ENCODE measurements at regions not wholly inside any gene's neighbourhood (a gene's known extent, or its start where the extent isn't known, plus 50 kb on each side); places are given as distances from the start of the nearest gene placed in this dataset.

GRCh38 chr3:5270666-5271371 is 83.3 kb downstream of the EDEM1 start:
- no peak for DNase-seq (ENCODE audit: low read depth)

- DNase-seq (ENCODE audit: low read depth): no peak
Observed at GRCh38 chr3:5271372-5271683, 83.8 kb downstream of the EDEM1 start.

- no peak for DNase-seq (ENCODE audit: low read depth)
Observed at GRCh38 chr3:5272387-5272786, 84.9 kb downstream of the EDEM1 start.

GRCh38 chr3:5274091-5274490 is 86.6 kb downstream of the EDEM1 start:
- DNase-seq (ENCODE audit: low read depth): peak; percentile 17

- no peak for DNase-seq (ENCODE audit: low read depth)
Observed at GRCh38 chr3:5275529-5275928, 88.0 kb downstream of the EDEM1 start.

DNA sequence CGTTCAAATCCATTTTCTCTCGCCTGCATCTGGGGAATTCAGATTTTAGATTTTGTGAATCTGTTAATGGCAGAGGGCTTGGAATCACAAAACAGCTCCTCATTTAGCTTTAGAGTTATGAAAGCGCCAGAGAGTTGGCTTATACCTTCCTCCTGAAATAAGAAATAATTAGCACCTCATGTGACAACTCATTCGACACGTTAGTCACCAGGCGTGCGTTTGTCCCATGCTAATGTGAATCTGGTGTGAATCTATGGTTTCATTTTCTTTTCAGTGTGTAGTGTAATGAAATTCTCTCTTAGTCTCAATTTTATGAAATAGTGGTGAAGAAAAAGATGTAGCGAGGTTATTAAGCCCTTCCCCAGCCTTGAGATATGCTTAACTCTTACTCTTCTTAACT is 89.4 kb downstream of the EDEM1 start:
- DNase-seq (ENCODE audit: low read depth): no peak

DNA sequence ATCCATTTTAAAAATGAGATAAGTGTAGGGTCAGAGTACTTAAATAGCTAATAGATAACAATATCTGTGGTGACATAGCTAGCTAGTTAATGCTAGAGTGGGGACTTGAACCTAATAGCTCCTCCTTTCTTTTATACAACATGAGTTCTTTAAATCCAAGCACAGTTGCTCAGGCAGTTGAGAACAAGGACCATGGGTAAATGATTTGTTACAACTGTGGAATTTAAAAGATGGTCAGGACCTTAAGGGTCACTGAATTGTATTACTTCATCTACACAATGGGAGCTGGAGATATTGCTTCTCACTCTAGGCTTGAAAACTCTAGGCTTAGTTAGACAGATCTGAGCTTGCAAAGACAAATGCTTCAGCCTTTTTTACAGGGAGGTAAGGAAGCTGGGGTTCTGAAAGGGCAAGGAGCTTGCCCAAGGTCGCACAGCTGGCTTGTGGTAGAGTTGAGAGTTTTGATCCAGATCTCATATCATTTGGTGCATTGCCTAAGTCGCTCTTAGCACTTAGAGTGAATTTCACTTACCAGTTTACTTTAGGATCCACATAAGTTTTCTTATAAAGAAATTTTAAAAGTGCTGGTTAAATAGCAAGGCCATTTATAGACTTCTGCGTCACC is 90.2 kb downstream of the EDEM1 start:
- DNase-seq (ENCODE audit: low read depth): no peak

GRCh38 chr3:5278666-5279065 is 91.2 kb downstream of the EDEM1 start:
- DNase-seq (ENCODE audit: low read depth): no peak

DNA sequence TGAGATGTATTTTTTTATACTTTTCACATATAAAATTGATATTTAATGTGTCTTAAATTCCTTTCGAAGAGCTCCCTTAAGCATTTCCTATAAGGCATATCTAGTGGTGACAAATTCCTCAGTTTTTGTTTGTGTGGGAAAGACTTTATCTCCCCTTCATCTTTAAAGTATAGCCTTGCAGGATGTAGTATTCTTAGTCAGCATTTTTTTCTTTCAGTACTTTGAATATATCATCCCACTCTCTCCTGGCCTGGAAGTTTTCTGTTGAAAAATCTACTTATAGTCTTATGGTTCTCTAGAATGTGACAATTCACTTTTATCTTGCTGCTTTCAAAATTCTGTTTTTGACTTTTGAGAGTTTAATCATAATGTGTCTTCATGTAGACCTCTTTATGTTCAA is 95.2 kb downstream of the EDEM1 start:
- DNase-seq (ENCODE audit: low read depth): no peak

DNA sequence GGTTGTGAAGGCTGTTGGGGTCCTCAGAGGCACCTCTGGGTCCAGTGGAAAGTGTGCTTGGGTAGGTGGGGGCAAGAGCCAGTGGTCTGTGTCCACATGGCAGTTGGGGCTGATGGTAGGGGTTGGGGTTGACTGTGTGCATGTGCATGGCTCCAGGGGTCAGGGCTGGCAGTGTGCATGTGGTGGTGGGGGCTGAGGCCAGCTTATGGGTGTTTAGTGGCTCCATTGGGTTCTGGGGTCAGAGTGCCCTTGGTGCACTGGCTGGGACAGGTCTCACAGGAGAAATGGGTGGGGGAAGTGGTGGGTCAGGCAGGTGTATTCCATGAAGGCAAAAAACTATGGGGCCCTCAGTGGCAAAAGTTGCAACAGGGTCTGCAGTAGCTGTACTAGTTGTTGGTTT is 97.9 kb downstream of the EDEM1 start:
- DNase-seq (ENCODE audit: low read depth): no peak

GRCh38 chr3:5290915-5291314 is 103.4 kb downstream of the EDEM1 start:
- DNase-seq (ENCODE audit: low read depth): no peak

DNA sequence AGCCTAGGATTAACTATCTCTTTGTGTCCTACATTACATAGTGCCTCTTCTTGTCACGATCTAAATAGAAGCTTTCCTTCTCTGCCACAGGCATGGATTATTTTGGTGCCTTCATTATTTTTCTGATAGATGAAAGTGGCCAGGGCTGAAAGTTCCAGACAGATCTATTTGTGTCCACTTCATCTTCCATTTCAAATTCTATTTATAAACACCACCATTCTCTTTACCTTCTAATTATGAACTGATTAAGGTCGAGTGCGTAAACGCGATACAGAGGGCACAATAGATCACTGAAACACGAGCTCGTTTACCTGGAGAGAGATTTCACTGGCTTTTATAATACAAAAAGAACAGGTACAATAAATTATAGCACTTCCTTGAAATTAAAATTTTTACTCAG is 105.0 kb downstream of the EDEM1 start:
- DNase-seq (ENCODE audit: low read depth): no peak

DNA sequence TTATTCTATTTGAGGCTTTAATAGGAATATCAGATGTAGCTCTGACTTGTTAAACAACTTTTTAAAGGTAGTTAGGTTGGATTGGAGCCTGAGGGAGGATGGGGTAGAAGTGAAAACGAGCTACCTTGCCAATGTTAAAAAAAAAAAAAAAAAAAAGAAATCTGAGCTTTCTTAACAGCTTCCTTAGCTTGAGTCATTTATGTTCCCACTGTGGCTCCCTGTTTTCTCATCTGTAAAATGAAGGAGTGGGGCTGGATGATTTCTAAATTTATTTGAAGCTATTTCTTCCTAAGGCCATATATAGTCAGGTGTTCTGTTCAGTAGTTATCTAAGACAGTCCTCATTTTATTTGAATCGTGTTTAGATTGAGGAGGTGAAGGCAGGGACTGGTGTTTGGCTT is 105.7 kb downstream of the EDEM1 start:
- DNase-seq (ENCODE audit: low read depth): no peak

DNA sequence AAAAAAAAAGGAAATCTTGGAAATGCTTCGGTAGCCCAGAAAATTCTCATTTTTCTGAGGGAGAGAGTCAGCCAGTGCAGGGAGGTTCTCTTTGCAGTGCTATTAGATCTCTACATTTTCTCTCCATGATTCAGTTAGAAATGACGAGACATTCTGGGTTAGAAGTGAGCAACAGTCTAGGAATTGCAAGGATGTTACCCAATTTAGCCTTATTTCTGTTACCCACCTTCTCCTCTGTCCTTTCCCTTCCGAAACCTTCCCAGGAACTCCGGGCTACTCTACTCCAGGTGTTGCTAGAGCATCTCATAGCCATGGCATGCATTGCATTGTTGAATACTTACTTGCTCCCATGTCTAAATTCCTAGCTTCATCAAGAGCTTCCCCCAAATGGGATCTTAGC is 106.8 kb downstream of the EDEM1 start:
- DNase-seq (ENCODE audit: low read depth): no peak

- DNase-seq (ENCODE audit: low read depth): no peak
Observed at GRCh38 chr3:5295191-5295690, 107.7 kb downstream of the EDEM1 start.

- DNase-seq (ENCODE audit: low read depth): no peak
Observed at GRCh38 chr3:5296362-5296761, 108.9 kb downstream of the EDEM1 start.

- no peak for DNase-seq (ENCODE audit: low read depth)
Observed at GRCh38 chr3:5297895-5298294, 110.4 kb downstream of the EDEM1 start.

- no peak for DNase-seq (ENCODE audit: low read depth)
Observed at GRCh38 chr3:5298453-5298852, 110.9 kb downstream of the EDEM1 start.

DNA sequence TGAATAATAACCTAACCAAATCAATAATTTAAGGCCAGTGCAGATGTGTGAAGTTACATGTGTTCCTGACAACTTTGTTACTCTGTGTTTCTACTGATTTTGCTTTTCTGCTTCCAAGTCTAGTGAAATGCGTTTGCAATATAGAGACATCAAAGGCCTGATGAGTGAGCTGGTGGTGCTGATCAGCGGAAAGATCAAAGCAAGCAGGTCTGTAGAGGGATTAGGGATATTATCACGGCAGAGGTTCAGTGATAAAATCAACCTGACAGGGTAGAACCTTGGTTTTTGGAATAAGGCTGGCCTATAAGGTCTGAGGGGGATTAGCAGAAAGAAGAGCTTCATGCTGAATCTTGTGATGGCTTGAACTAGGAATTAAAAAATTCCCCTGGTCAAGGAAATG is 111.7 kb downstream of the EDEM1 start:
- DNase-seq (ENCODE audit: low read depth): no peak

GRCh38 chr3:5300638-5301037 is 113.1 kb downstream of the EDEM1 start:
- no peak for DNase-seq (ENCODE audit: low read depth)

GRCh38 chr3:5301651-5302297 is 114.3 kb downstream of the EDEM1 start:
- DNase-seq (ENCODE audit: low read depth): no peak

DNA sequence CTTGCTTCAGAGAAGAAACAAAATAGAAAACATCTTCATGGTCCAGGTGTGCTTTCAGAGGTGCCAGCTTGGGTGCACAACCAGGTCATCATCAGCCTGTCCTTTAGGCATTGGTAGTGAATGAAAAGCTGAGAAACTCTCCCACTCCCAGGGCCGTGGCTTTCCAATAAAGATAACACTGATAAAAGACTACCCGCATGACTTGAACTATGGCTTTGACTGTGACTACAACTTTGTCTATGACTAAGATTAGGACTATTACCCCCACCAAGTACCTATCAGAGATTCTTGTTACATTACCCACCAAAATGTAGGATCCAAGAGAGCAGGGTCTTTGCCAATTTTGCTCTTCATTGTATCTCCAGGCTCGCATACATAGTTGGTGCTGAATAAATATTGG is 115.2 kb downstream of the EDEM1 start:
- DNase-seq (ENCODE audit: low read depth): no peak

- no peak for DNase-seq (ENCODE audit: low read depth)
Observed at GRCh38 chr3:5304188-5304587, 116.7 kb downstream of the EDEM1 start.

Data from forelimb muscle (tissue), 1 donor.